GM12878 (cell line): ENCODE measurements at regions not wholly inside any gene's neighbourhood (a gene's known extent, or its start where the extent isn't known, plus 50 kb on each side); places are given as distances from the start of the nearest gene placed in this dataset.

ENCODE experiments used
- CTCF ChIP-seq, 3 experiments: IDR thresholded peaks in 2 of 3; conservative IDR thresholded peaks in 1 of 3; 2 replicates each; pipeline ENCODE4 v1.5.1; 2011; ENCODE audit warnings: low read depth in 3 of 3, low read length in 3 of 3, mild to moderate bottlenecking in 3 of 3, control low read depth in 2 of 3, moderate library complexity in 2 of 3, inconsistent platforms in 1 of 3, mixed read lengths in 1 of 3; ENCODE audit not compliant: control insufficient read depth in 2 of 3, insufficient read depth in 1 of 3; ENCODE audit errors: extremely low read depth in 1 of 3
- ESRRA ChIP-seq: IDR thresholded peaks from 2 replicates; pipeline ENCODE4 v1.6.1; 2012; ENCODE audit warnings: mild to moderate bottlenecking, low read length, improper control_type of control experiment
- FOXM1 ChIP-seq: IDR thresholded peaks from 2 replicates; pipeline ENCODE4 v1.6.1; 2012; ENCODE audit warnings: low read depth, mild to moderate bottlenecking, inconsistent platforms, low read length, moderate library complexity
- MEF2B ChIP-seq: fragments of 450-650 bp; IDR thresholded peaks from 2 replicates; pipeline ENCODE4 v1.6.1; 2018; ENCODE audit warnings: mild to moderate bottlenecking, moderate library complexity; ENCODE audit not compliant: partially characterized antibody, poor library complexity, severe bottlenecking
- PBX3 ChIP-seq: IDR thresholded peaks from 2 replicates; pipeline ENCODE4 v1.6.1; 2011; ENCODE audit warnings: mild to moderate bottlenecking, low read depth, low read length, moderate library complexity; ENCODE audit not compliant: insufficient replicate concordance
- POLR2A ChIP-seq: IDR thresholded peaks from 2 replicates; pipeline ENCODE4 v1.6.1; 2011; ENCODE audit warnings: low read depth, mild to moderate bottlenecking, low read length
- RELA ChIP-seq: fragments of 450-650 bp; IDR thresholded peaks from 2 replicates; pipeline ENCODE4 v1.8.0; 2014; ENCODE audit warnings: borderline replicate concordance; ENCODE audit not compliant: partially characterized antibody
- SKIL ChIP-seq: fragments of 450-650 bp; IDR thresholded peaks from 2 replicates; pipeline ENCODE4 v1.6.1; 2017; ENCODE audit warnings: mild to moderate bottlenecking, low read depth, inconsistent platforms; ENCODE audit not compliant: poor library complexity, severe bottlenecking
- SRF ChIP-seq, 2 experiments: IDR thresholded peaks; 2 replicates each; pipeline ENCODE4 v1.6.1; 2011; ENCODE audit warnings: low read depth in 2 of 2, low read length in 2 of 2, mild to moderate bottlenecking in 1 of 2, moderate library complexity in 1 of 2
- TCF12 ChIP-seq: IDR thresholded peaks from 2 replicates; pipeline ENCODE4 v1.6.1; 2011; ENCODE audit warnings: low read depth, mild to moderate bottlenecking, low read length
- YBX1 ChIP-seq: fragments of 450-650 bp; IDR thresholded peaks from 2 replicates; pipeline ENCODE4 v1.6.1; 2016; ENCODE audit warnings: antibody characterized with exemption

GRCh38 chr3:141677701-141678100 lies 60.4 kb upstream of the RNF7 start:
- TF ChIP-seq SRF (IDR thresholded peaks at IDR 0.05; ENCODE audit: low read depth in 2 of 2, low read length in 2 of 2) (no peak), POLR2A (no peak), YBX1 (no peak), RELA (no peak), PBX3 (no peak), MEF2B (no peak), SKIL (no peak), FOXM1 (no peak), TCF12 (no peak), CTCF (IDR thresholded peaks at IDR 0.05 in 2 of 3, conservative IDR thresholded peaks at IDR 0.05 in 1 of 3; ENCODE audit: control insufficient read depth in 2 of 3, extremely low read depth in 1 of 3, insufficient read depth in 1 of 3, low read depth in 3 of 3, low read length in 3 of 3) (no peak), ESRRA (no peak)
